SJSA1 (cell line): ENCODE measurements at regions not wholly inside any gene's neighbourhood (a gene's known extent, or its start where the extent isn't known, plus 50 kb on each side); places are given as distances from the start of the nearest gene placed in this dataset.
A peak's percentile ranks its signal among the peaks of the same experiment; 100 is the strongest.

Experiments used
- DNase-seq, 2 experiments: peaks; one replicate each; pipeline ENCODE4 v3.0.0-alpha.2; 2015 to 2020; ENCODE audit warnings: low spot score in 2 of 2, low read depth in 1 of 2
- H3K27ac ChIP-seq: fragments of 250-450 bp; sonication (Bioruptor Pico); 2 replicates; pipeline ENCODE4 v1.5.1; 2020; ENCODE audit warnings: mild to moderate bottlenecking, moderate library complexity
- H3K27me3 ChIP-seq: fragments of 250-450 bp; sonication (Bioruptor Pico); replicated peaks from 2 replicates; pipeline ENCODE4 v1.5.1; 2020; ENCODE audit warnings: mild to moderate bottlenecking, moderate library complexity
- H3K36me3 ChIP-seq: fragments of 250-450 bp; sonication (Bioruptor Pico); 2 replicates; pipeline ENCODE4 v1.5.1; 2020; ENCODE audit warnings: mild to moderate bottlenecking
- H3K4me1 ChIP-seq: fragments of 250-450 bp; sonication (Bioruptor Pico); replicated peaks from 2 replicates; pipeline ENCODE4 v1.6.1; 2021; ENCODE audit warnings: mild to moderate bottlenecking
- H3K4me3 ChIP-seq: fragments of 250-450 bp; sonication (Bioruptor Pico); 2 replicates; pipeline ENCODE4 v1.5.1; 2020; ENCODE audit warnings: mild to moderate bottlenecking
- H3K9me3 ChIP-seq: fragments of 250-450 bp; sonication (Bioruptor Pico); replicated peaks from 2 replicates; pipeline ENCODE4 v1.5.1; 2020; ENCODE audit warnings: mild to moderate bottlenecking

GRCh38 chr20:23287354-23288190 lies 63.0 kb upstream of the NXT1 start:
- Histone ChIP-seq H3K27ac (no peak overlapping the region), H3K9me3 (no peaks in the 10 kb centered on the region), H3K4me1 (peaks cover 15% of the 10 kb centered on the region), H3K27me3 (no peaks in the 10 kb centered on the region), H3K4me3 (no peak overlapping the region), H3K36me3 (no peaks in the 10 kb centered on the region)
- DNase-seq, result no peak

- Histone ChIP-seq H3K9me3 (no peaks in the 10 kb centered on the region), H3K36me3 (no peaks in the 10 kb centered on the region), H3K4me1 (peaks cover 27% of the 10 kb centered on the region), H3K27me3 (no peaks in the 10 kb centered on the region), H3K27ac (no peak overlapping the region), H3K4me3 (no peak overlapping the region)
- DNase-seq, result no peak
Observed at GRCh38 chr20:23286346-23286745, 64.2 kb upstream of the NXT1 start.

GRCh38 chr20:23285536-23285935 lies 65.1 kb upstream of the NXT1 start:
- Histone ChIP-seq H3K36me3 (no peaks in the 10 kb centered on the region), H3K27ac (no peak overlapping the region), H3K4me3 (no peak overlapping the region), H3K27me3 (no peaks in the 10 kb centered on the region), H3K9me3 (no peaks in the 10 kb centered on the region), H3K4me1 (peaks cover 27% of the 10 kb centered on the region)
- no peak for DNase-seq

GRCh38 chr20:23284009-23284408 lies 66.6 kb upstream of the NXT1 start:
- no peaks in the 10 kb centered on the region for H3K36me3 ChIP-seq
- no peak overlapping the region for H3K27ac ChIP-seq
- H3K9me3 ChIP-seq, result no peaks in the 10 kb centered on the region
- no peak overlapping the region for H3K4me3 ChIP-seq
- no peak for DNase-seq
- H3K27me3 ChIP-seq, result no peaks in the 10 kb centered on the region
- H3K4me1 ChIP-seq, result peaks cover 27% of the 10 kb centered on the region

GRCh38 chr20:23283096-23283850 lies 67.3 kb upstream of the NXT1 start:
- H3K4me3 ChIP-seq, result no peak overlapping the region
- no peak overlapping the region for H3K27ac ChIP-seq
- no peaks in the 10 kb centered on the region for H3K27me3 ChIP-seq
- peaks cover 27% of the 10 kb centered on the region for H3K4me1 ChIP-seq
- DNase-seq, result no peak
- H3K9me3 ChIP-seq, result no peaks in the 10 kb centered on the region
- no peaks in the 10 kb centered on the region for H3K36me3 ChIP-seq

- Histone ChIP-seq H3K36me3 (no peaks in the 10 kb centered on the region), H3K9me3 (no peaks in the 10 kb centered on the region), H3K4me1 (peaks cover 27% of the 10 kb centered on the region), H3K27me3 (no peaks in the 10 kb centered on the region), H3K4me3 (no peak overlapping the region), H3K27ac (no peak overlapping the region)
- DNase-seq, result no peak
Observed at GRCh38 chr20:23282546-23282945, 68.0 kb upstream of the NXT1 start.

GRCh38 chr20:23282111-23282510 lies 68.5 kb upstream of the NXT1 start:
- DNase-seq, result no peak
- Histone ChIP-seq H3K27me3 (no peaks in the 10 kb centered on the region), H3K4me1 (peaks cover 27% of the 10 kb centered on the region), H3K9me3 (no peaks in the 10 kb centered on the region), H3K4me3 (no peak overlapping the region), H3K27ac (no peak overlapping the region; the same call in 1 of the 2 replicates), H3K36me3 (no peaks in the 10 kb centered on the region)

GRCh38 chr20:23279836-23280235 lies 70.8 kb upstream of the NXT1 start:
- H3K9me3 ChIP-seq, result no peaks in the 10 kb centered on the region
- no peak for DNase-seq
- H3K27ac ChIP-seq, result no peak overlapping the region
- peaks cover 22% of the 10 kb centered on the region for H3K4me1 ChIP-seq
- no peaks in the 10 kb centered on the region for H3K27me3 ChIP-seq
- H3K36me3 ChIP-seq, result no peaks in the 10 kb centered on the region; the same call in 1 of the 2 replicates
- no peak overlapping the region for H3K4me3 ChIP-seq

- no peaks in the 10 kb centered on the region for H3K27me3 ChIP-seq
Observed at GRCh38 chr20:23278172-23278571, 72.4 kb upstream of the NXT1 start.

GRCh38 chr20:23277316-23277715 lies 73.3 kb upstream of the NXT1 start:
- H3K4me1 ChIP-seq, result peaks cover 12% of the 10 kb centered on the region
- no peak for DNase-seq
- no peak overlapping the region for H3K4me3 ChIP-seq
- H3K36me3 ChIP-seq, result no peaks in the 10 kb centered on the region; the same call in 1 of the 2 replicates
- H3K27me3 ChIP-seq, result no peaks in the 10 kb centered on the region
- no peak overlapping the region for H3K27ac ChIP-seq
- no peaks in the 10 kb centered on the region for H3K9me3 ChIP-seq

More at GRCh38 chr20:23278172-23278571, 72.4 kb upstream of the NXT1 start:
- Histone ChIP-seq H3K4me1 (peaks cover 17% of the 10 kb centered on the region), H3K4me3 (no peak overlapping the region), H3K9me3 (no peaks in the 10 kb centered on the region), H3K27ac (no peak overlapping the region), H3K36me3 (no peaks in the 10 kb centered on the region; the same call in 1 of the 2 replicates)
- no peak for DNase-seq

GRCh38 chr20:23273776-23274175 lies 76.8 kb upstream of the NXT1 start:
- H3K4me3 ChIP-seq, result no peak overlapping the region
- no peak for DNase-seq
- H3K27me3 ChIP-seq, result no peaks in the 10 kb centered on the region
- H3K36me3 ChIP-seq, result no peaks in the 10 kb centered on the region; the same call in 1 of the 2 replicates
- H3K4me1 ChIP-seq, result peaks cover 35% of the 10 kb centered on the region
- no peaks in the 10 kb centered on the region for H3K9me3 ChIP-seq
- no peak overlapping the region for H3K27ac ChIP-seq

- Histone ChIP-seq H3K4me1 (peaks cover 47% of the 10 kb centered on the region), H3K9me3 (peaks cover 5% of the 10 kb centered on the region), H3K4me3 (no peak overlapping the region), H3K27ac (no peak overlapping the region), H3K27me3 (no peaks in the 10 kb centered on the region), H3K36me3 (no peaks in the 10 kb centered on the region; the same call in 1 of the 2 replicates)
- no peak for DNase-seq
Observed at GRCh38 chr20:23272176-23273029, 78.2 kb upstream of the NXT1 start.

GRCh38 chr20:23270382-23270911 lies 80.1 kb upstream of the NXT1 start:
- H3K9me3 ChIP-seq, result peaks cover 5% of the 10 kb centered on the region
- H3K27ac ChIP-seq, result peak overlapping the region; percentile 95
- no peaks in the 10 kb centered on the region for H3K27me3 ChIP-seq
- peaks cover 59% of the 10 kb centered on the region for H3K4me1 ChIP-seq
- H3K4me3 ChIP-seq, result peak overlapping the region; percentile 16
- peak; percentile 86 to 90 for DNase-seq
- no peaks in the 10 kb centered on the region for H3K36me3 ChIP-seq
